K562 (cell line): ENCODE measurements at regions not wholly inside any gene's neighbourhood (a gene's known extent, or its start where the extent isn't known, plus 50 kb on each side); places are given as distances from the start of the nearest gene placed in this dataset.

Source experiments
- ATAC-seq: fragments of 200-7000 bp; cut with Tn5 transposase; 3 replicates; pipeline ENCODE4 v1.9.1; 2020; ENCODE audit warnings: moderate library complexity
- BruUV-seq: library from RNA; stranded (reverse); fragments of 400-500 nt; replicated peaks from 2 replicates; lab custom pipeline; 2021; lab: Mats Ljungman, UMichigan
- CTCF ChIA-PET: fragments of 300-600 bp; formaldehyde crosslinking; extraction: SDS; loops from one replicate; lab custom pipeline; 2021; ENCODE audit warnings: low intra/inter-chr PET ratio; lab: Yijun Ruan, JAX
- POLR2A ChIA-PET: fragments of 300-600, 350-650 bp; sonication (Branson Sonifier 250); formaldehyde crosslinking; extraction: SDS; loops from one replicate; lab custom pipeline; 2021; ENCODE audit warnings: antibody characterized with exemption, inconsistent platforms; lab: Yijun Ruan, JAX
- DNase-seq, 4 experiments: peaks; one replicate each; pipeline versions ENCODE4 v3.0.0 to v3.0.0-alpha.2; 2011 to 2018; ENCODE audit warnings: low spot score in 3 of 4, mixed read lengths in 3 of 4; ENCODE audit errors: extremely low read depth in 1 of 4
- FAIRE-seq: peaks from 2 replicates; lab custom pipeline; 2011; peaks lifted over from hg19 to GRCh38; lab: Jason Lieb, UNC
- H2AFZ ChIP-seq: 2 replicates; pipeline ENCODE4 v1.6.0; 2011; ENCODE audit warnings: low read depth, low read length, control low read depth, inconsistent platforms
- H3K27ac ChIP-seq: fragments of 200-600 bp; 3 replicates; pipeline ENCODE4 v1.8.0; 2011; ENCODE audit warnings: low read depth, mild to moderate bottlenecking, control low read depth, inconsistent platforms, low read length, moderate library complexity, mixed read lengths; ENCODE audit errors: extremely low read depth
- H3K27me3 ChIP-seq, 2 experiments: fragments of 300-600 bp in 1 of 2; 2 replicates in 1 of 2; 3 replicates in 1 of 2; pipeline versions ENCODE4 v1.6.0 to v1.8.0; 2011; ENCODE audit warnings: inconsistent platforms in 2 of 2, low read length in 2 of 2, mild to moderate bottlenecking in 1 of 2, mixed read lengths in 1 of 2, moderate library complexity in 1 of 2; ENCODE audit not compliant: control insufficient read depth in 2 of 2, insufficient read depth in 2 of 2
- H3K36me3 ChIP-seq: fragments of 300-600 bp; 3 replicates; pipeline ENCODE4 v1.8.0; 2011; ENCODE audit warnings: mild to moderate bottlenecking, low read length, inconsistent platforms; ENCODE audit not compliant: control insufficient read depth, insufficient read depth
- H3K4me1 ChIP-seq, 2 experiments: fragments of 200-600 bp in 1 of 2; replicated peaks in 1 of 2; 2 replicates in 1 of 2; 3 replicates in 1 of 2; pipeline versions ENCODE4 v1.5.1 to v1.8.0; 2011; ENCODE audit warnings: inconsistent platforms in 2 of 2, low read length in 2 of 2, mild to moderate bottlenecking in 1 of 2, mixed read lengths in 1 of 2, moderate library complexity in 1 of 2; ENCODE audit not compliant: control insufficient read depth in 2 of 2, insufficient read depth in 2 of 2
- H3K4me2 ChIP-seq: 2 replicates; pipeline ENCODE4 v1.6.1; 2011; ENCODE audit warnings: low read length, control low read depth, inconsistent platforms, mixed read lengths; ENCODE audit not compliant: insufficient read depth
- H3K4me3 ChIP-seq: fragments of 200-600 bp; sonication (generic), shearing (Covaris generic); 2 replicates; pipeline ENCODE4 v1.5.1; 2016; ENCODE audit warnings: control low read depth, inconsistent platforms
- H3K79me2 ChIP-seq: fragments of 200-600 bp; 3 replicates; pipeline ENCODE4 v1.8.0; 2011; ENCODE audit warnings: low read length, inconsistent platforms; ENCODE audit not compliant: control insufficient read depth, insufficient read depth
- H3K9ac ChIP-seq, 2 experiments: 2 replicates each; pipeline versions ENCODE4 v1.6.0 to v1.6.1; 2011; ENCODE audit warnings: low read depth in 2 of 2, low read length in 2 of 2, control low read depth in 1 of 2, inconsistent platforms in 1 of 2, mild to moderate bottlenecking in 1 of 2, mixed read lengths in 1 of 2; ENCODE audit not compliant: insufficient read depth in 1 of 2
- H3K9me1 ChIP-seq: one replicate; pipeline ENCODE4 v1.6.0; 2011; ENCODE audit warnings: inconsistent platforms, mild to moderate bottlenecking, low read length, moderate library complexity; ENCODE audit not compliant: control insufficient read depth, insufficient read depth
- H3K9me3 ChIP-seq: replicated peaks from 2 replicates; pipeline ENCODE4 v1.5.1; 2011; ENCODE audit warnings: low read depth, low read length, inconsistent platforms; ENCODE audit not compliant: control insufficient read depth, insufficient read depth
- H4K20me1 ChIP-seq: replicated peaks from 2 replicates; pipeline ENCODE4 v1.6.1; 2011; ENCODE audit warnings: low read length, inconsistent platforms, mixed read lengths; ENCODE audit not compliant: control insufficient read depth, insufficient read depth
- ATF1 ChIP-seq, 2 experiments: fragments of 450-650 bp in 1 of 2; IDR thresholded peaks; 2 replicates each; pipeline ENCODE4 v1.6.1; 2016; ENCODE audit warnings: missing compliant biosample characterization in 1 of 2, missing genetic modification characterization in 1 of 2
- CGGBP1 ChIP-seq: fragments of 250-450 bp; sonication (Bioruptor Pico); IDR thresholded peaks from 2 replicates; pipeline ENCODE4 v1.9.0; 2021; ENCODE audit warnings: mild to moderate bottlenecking
- CLOCK ChIP-seq: fragments of 250-450 bp; sonication (Bioruptor Pico); IDR thresholded peaks from 2 replicates; pipeline ENCODE4 v1.4.0; 2020; ENCODE audit warnings: mild to moderate bottlenecking, moderate library complexity, borderline replicate concordance
- CREB3 ChIP-seq: fragments of 450-650 bp; conservative IDR thresholded peaks from 2 replicates; pipeline ENCODE4 v1.6.1; 2016; ENCODE audit warnings: missing genetic modification characterization, low read depth, mild to moderate bottlenecking, missing compliant biosample characterization, moderate library complexity
- FOXJ3 ChIP-seq: sonication (generic); formaldehyde crosslinking; IDR thresholded peaks from 2 replicates; pipeline ENCODE4 v1.4.0; 2020; ENCODE audit warnings: mild to moderate bottlenecking, missing genetic modification reagents
- FOXK2 ChIP-seq, 2 experiments: fragments of 450-650 bp; IDR thresholded peaks in 1 of 2; conservative IDR thresholded peaks in 1 of 2; 2 replicates each; pipeline ENCODE4 v1.6.1; 2016; ENCODE audit warnings: low read depth in 2 of 2, mild to moderate bottlenecking in 1 of 2
- FOXO4 ChIP-seq: fragments of 450-650 bp; formaldehyde crosslinking; IDR thresholded peaks from 2 replicates; pipeline ENCODE4 v1.4.0; 2020; ENCODE audit warnings: mild to moderate bottlenecking, moderate library complexity
- GTF2A2 ChIP-seq: IDR thresholded peaks from 2 replicates; pipeline ENCODE4 v1.6.1; 2016; ENCODE audit warnings: mild to moderate bottlenecking, missing genetic modification characterization, missing compliant biosample characterization
- PTBP1 ChIP-seq: fragments of 200-400 bp; formaldehyde crosslinking; IDR thresholded peaks from 2 replicates; pipeline ENCODE4 v1.6.1; 2017; ENCODE audit warnings: low read depth, low read length
- RBBP5 ChIP-seq: fragments of 200-600 bp; sonication (generic); IDR thresholded peaks from 2 replicates; pipeline ENCODE4 v1.6.1; 2012; ENCODE audit warnings: borderline replicate concordance, mild to moderate bottlenecking, low read length, control low read depth, inconsistent platforms; ENCODE audit not compliant: insufficient read depth, poor library complexity, severe bottlenecking
- STAT5A ChIP-seq: IDR thresholded peaks from 2 replicates; pipeline ENCODE4 v1.6.1; 2012; ENCODE audit warnings: low read length, inconsistent platforms, borderline replicate concordance
- ZC3H8 ChIP-seq: fragments of 450-650 bp; IDR thresholded peaks from 2 replicates; pipeline ENCODE4 v1.6.1; 2017
- ZNF143 ChIP-seq: sonication (generic); formaldehyde crosslinking; IDR thresholded peaks from 2 replicates; pipeline ENCODE4 v1.9.0; 2022; ENCODE audit warnings: mild to moderate bottlenecking, missing genetic modification reagents
- WGBS: fragments of 100-300 bp; shearing (Covaris generic); methylation state at CpG from one replicate; pipeline ENCODE4 v1.1.6; 2016; ENCODE audit warnings: low coverage, mixed read lengths; ENCODE audit not compliant: insufficient coverage; ENCODE audit errors: missing lambda C conversion rate; 5-methylcytosine and 5-hydroxymethylcytosine counted together
- in situ Hi-C: fragments of 300-500 bp; cut with MboI; formaldehyde crosslinking; loops from 4 replicates; pipeline ENCODE4 v1.15.0; 2018; ENCODE audit warnings: inconsistent platforms, mixed read lengths
- intact Hi-C: fragments of 100-400 bp; cut with micrococcal nuclease; formaldehyde crosslinking; loops from 2 replicates; pipeline ENCODE4 v1.14.2; 2022

DNA sequence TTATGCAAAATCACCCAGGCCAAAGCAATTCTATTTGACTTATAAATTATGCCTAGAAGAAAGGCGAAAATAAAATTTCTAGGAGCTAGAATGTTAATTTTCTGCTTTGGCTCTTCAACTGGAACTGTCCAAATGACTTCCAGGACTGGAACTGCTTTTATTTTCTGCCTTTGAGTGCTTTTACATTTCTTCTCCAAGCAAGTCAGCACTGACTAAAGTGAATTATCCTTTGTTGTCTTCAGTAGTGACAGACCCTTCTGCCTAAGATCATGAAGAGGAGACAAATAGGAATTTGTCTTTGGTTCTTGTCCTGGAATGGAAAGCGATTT is 255.9 kb downstream of the DNAJB9 start:
- in situ Hi-C loops, result no loop called here
- TF ChIP-seq FOXJ3, result no peak
- no peak for TF ChIP-seq ZNF143 (CRISPR knock-in tag)
- no peak for TF ChIP-seq PTBP1
- no peak for TF ChIP-seq STAT5A
- no peak for TF ChIP-seq FOXK2 (conservative IDR thresholded peaks at IDR 0.05 in 1 of 2, IDR thresholded peaks at IDR 0.05 in 1 of 2; ENCODE audit: low read depth in 2 of 2)
- no peak for TF ChIP-seq CLOCK
- no peak for TF ChIP-seq CGGBP1 (CRISPR knock-in tag)
- TF ChIP-seq GTF2A2 (tag), result no peak
- TF ChIP-seq RBBP5, result no peak
- no peak for TF ChIP-seq ZC3H8
- TF ChIP-seq CREB3 (tag), result no peak
- no peak for TF ChIP-seq FOXO4 (CRISPR knock-in tag)
- no peak for TF ChIP-seq ATF1 (CRISPR knock-in tag; IDR thresholded peaks at IDR 0.05)
- TF ChIP-seq ATF1 (tag; IDR thresholded peaks at IDR 0.05), result no peak

More for the DNA sequence above, 255.9 kb downstream of the DNAJB9 start:
- DNase-seq, result no peak
- no peaks in the 10 kb centered on the region for H3K4me1 ChIP-seq
- CTCF ChIA-PET, result no interaction called here
- H4K20me1 ChIP-seq, result no peaks in the 10 kb centered on the region
- no TSS peak for BruUV-seq
- FAIRE-seq, result no peak
- intact Hi-C loops, result no loop called here
- ATAC-seq, result no peak
- no peak overlapping the region for H3K4me2 ChIP-seq
- H3K9ac ChIP-seq, result no peak overlapping the region
- no peaks in the 10 kb centered on the region for H3K9me1 ChIP-seq
- no peaks in the 10 kb centered on the region for H3K36me3 ChIP-seq
- WGBS, result 4% methylated on average over 2 of the region's 2 CpGs
- H3K27me3 ChIP-seq, result no peaks in the 10 kb centered on the region
- H3K9me3 ChIP-seq, result no peaks in the 10 kb centered on the region
- no peak overlapping the region for H3K27ac ChIP-seq
- H3K4me3 ChIP-seq, result no peak overlapping the region
- H3K79me2 ChIP-seq, result no peaks in the 10 kb centered on the region
- no peak overlapping the region for H2AFZ ChIP-seq
- POLR2A ChIA-PET, result no interaction called here
